HEK293 (cell line): ENCODE measurements at regions not wholly inside any gene's neighbourhood (a gene's known extent, or its start where the extent isn't known, plus 50 kb on each side); places are given as distances from the start of the nearest gene placed in this dataset.
A peak's percentile ranks its signal among the peaks of the same experiment; 100 is the strongest.

Source experiments
- EGR2 ChIP-seq: fragments of 450-650 bp; formaldehyde crosslinking; IDR thresholded peaks from 2 replicates; pipeline ENCODE4 v1.5.1; 2016; ENCODE audit warnings: low read depth, missing biosample characterization, missing genetic modification characterization
- HOXC10 ChIP-seq: sonication (generic); formaldehyde crosslinking; IDR thresholded peaks from 2 replicates; pipeline ENCODE4 v1.8.1; 2023; ENCODE audit warnings: mild to moderate bottlenecking, missing genetic modification reagents
- REPIN1 ChIP-seq: fragments of 450-650 bp; formaldehyde crosslinking; IDR thresholded peaks from 2 replicates; pipeline ENCODE4 v1.5.1; 2017; ENCODE audit warnings: missing biosample characterization, missing genetic modification characterization, low read depth
- SALL2 ChIP-seq: fragments of 450-650 bp; formaldehyde crosslinking; IDR thresholded peaks from 2 replicates; pipeline ENCODE4 v1.5.0; 2017; ENCODE audit warnings: missing biosample characterization, mild to moderate bottlenecking, missing genetic modification characterization, borderline replicate concordance
- WT1 ChIP-seq: fragments of 450-650 bp; formaldehyde crosslinking; IDR thresholded peaks from 2 replicates; pipeline ENCODE4 v1.5.1; 2016; ENCODE audit warnings: missing biosample characterization, missing genetic modification characterization
- ZBTB21 ChIP-seq: fragments of 450-650 bp; formaldehyde crosslinking; IDR thresholded peaks from 2 replicates; pipeline ENCODE4 v1.5.1; 2017; ENCODE audit warnings: missing biosample characterization, missing genetic modification characterization
- ZEB2 ChIP-seq: fragments of 450-650 bp; formaldehyde crosslinking; IDR thresholded peaks from 2 replicates; pipeline ENCODE4 v1.5.1; 2016; ENCODE audit warnings: missing biosample characterization, missing genetic modification characterization
- ZFP41 ChIP-seq: fragments of 450-650 bp; formaldehyde crosslinking; IDR thresholded peaks from 2 replicates; pipeline ENCODE4 v1.5.1; 2016; ENCODE audit warnings: missing biosample characterization, missing genetic modification characterization, borderline replicate concordance
- ZNF112 ChIP-seq: fragments of 450-650 bp; formaldehyde crosslinking; IDR thresholded peaks from 2 replicates; pipeline ENCODE4 v1.5.0; 2017; ENCODE audit warnings: missing biosample characterization, missing genetic modification characterization
- ZNF133 ChIP-seq: fragments of 450-650 bp; formaldehyde crosslinking; IDR thresholded peaks from 2 replicates; pipeline ENCODE4 v1.5.1; 2016; ENCODE audit warnings: missing biosample characterization, missing genetic modification characterization
- ZNF146 ChIP-seq: fragments of 450-650 bp; formaldehyde crosslinking; IDR thresholded peaks from 2 replicates; pipeline ENCODE4 v1.5.1; 2016; ENCODE audit warnings: missing biosample characterization, missing genetic modification characterization
- ZNF155 ChIP-seq: fragments of 450-650 bp; formaldehyde crosslinking; IDR thresholded peaks from 2 replicates; pipeline ENCODE4 v1.5.1; 2016; ENCODE audit warnings: missing biosample characterization, missing genetic modification characterization
- ZNF16 ChIP-seq: fragments of 450-650 bp; formaldehyde crosslinking; IDR thresholded peaks from 2 replicates; pipeline ENCODE4 v1.5.1; 2016; ENCODE audit warnings: low read depth, missing biosample characterization, missing genetic modification characterization
- ZNF19 ChIP-seq: fragments of 450-650 bp; formaldehyde crosslinking; IDR thresholded peaks from 2 replicates; pipeline ENCODE4; 2016; ENCODE audit warnings: missing biosample characterization, missing genetic modification characterization, low read depth
- ZNF23 ChIP-seq: fragments of 450-650 bp; formaldehyde crosslinking; IDR thresholded peaks from 2 replicates; pipeline ENCODE4 v1.5.1; 2016; ENCODE audit warnings: missing biosample characterization, missing genetic modification characterization, borderline replicate concordance
- ZNF24 ChIP-seq: fragments of 450-650 bp; formaldehyde crosslinking; IDR thresholded peaks from 2 replicates; pipeline ENCODE4 v1.5.1; 2016; ENCODE audit warnings: missing biosample characterization, missing genetic modification characterization
- ZNF302 ChIP-seq: fragments of 450-650 bp; formaldehyde crosslinking; IDR thresholded peaks from 2 replicates; pipeline ENCODE4 v1.5.1; 2016; ENCODE audit warnings: missing biosample characterization, missing genetic modification characterization, low read depth
- ZNF350 ChIP-seq: fragments of 450-650 bp; formaldehyde crosslinking; IDR thresholded peaks from 2 replicates; pipeline ENCODE4 v1.5.0; 2017; ENCODE audit warnings: missing biosample characterization, mild to moderate bottlenecking, missing genetic modification characterization
- ZNF433 ChIP-seq: fragments of 450-650 bp; formaldehyde crosslinking; IDR thresholded peaks from 2 replicates; pipeline ENCODE4 v1.5.1; 2016; ENCODE audit warnings: missing biosample characterization, missing genetic modification characterization, low read depth
- ZNF510 ChIP-seq: fragments of 450-650 bp; formaldehyde crosslinking; IDR thresholded peaks from 2 replicates; pipeline ENCODE4 v1.5.1; 2018; ENCODE audit warnings: mild to moderate bottlenecking, missing genetic modification characterization, missing biosample characterization; ENCODE audit not compliant: insufficient replicate concordance
- ZNF521 ChIP-seq: fragments of 450-650 bp; formaldehyde crosslinking; IDR thresholded peaks from 2 replicates; pipeline ENCODE4 v1.5.1; 2017; ENCODE audit warnings: missing biosample characterization, mild to moderate bottlenecking, missing genetic modification characterization
- ZNF571 ChIP-seq: fragments of 450-650 bp; formaldehyde crosslinking; IDR thresholded peaks from 2 replicates; pipeline ENCODE4 v1.5.0; 2017; ENCODE audit warnings: missing biosample characterization, missing genetic modification characterization
- ZNF600 ChIP-seq: fragments of 450-650 bp; formaldehyde crosslinking; IDR thresholded peaks from 2 replicates; pipeline ENCODE4 v1.5.1; 2016; ENCODE audit warnings: missing biosample characterization, missing genetic modification characterization
- ZNF623 ChIP-seq: fragments of 450-650 bp; formaldehyde crosslinking; IDR thresholded peaks from 2 replicates; pipeline ENCODE4 v1.5.1; 2016; ENCODE audit warnings: missing biosample characterization, missing genetic modification characterization
- ZNF624 ChIP-seq: fragments of 450-650 bp; formaldehyde crosslinking; IDR thresholded peaks from 2 replicates; pipeline ENCODE4 v1.5.1; 2017; ENCODE audit warnings: missing biosample characterization, missing genetic modification characterization
- ZNF776 ChIP-seq: fragments of 450-650 bp; formaldehyde crosslinking; IDR thresholded peaks from 2 replicates; pipeline ENCODE4 v1.5.0; 2017; ENCODE audit warnings: missing biosample characterization, missing genetic modification characterization, borderline replicate concordance
- TF ChIP-seq, protein P1 (sequence below): fragments of 450-650 bp; formaldehyde crosslinking; IDR thresholded peaks from 2 replicates; pipeline ENCODE4 v1.5.1; 2016; ENCODE audit warnings: missing biosample characterization, missing genetic modification characterization
- TF ChIP-seq, protein P2 (sequence below): fragments of 450-650 bp; formaldehyde crosslinking; optimal IDR thresholded peaks from 2 replicates; pipeline ENCODE3; 2016; ENCODE audit warnings: missing biosample characterization, mild to moderate bottlenecking, missing genetic modification characterization
- TF ChIP-seq, protein P3 (sequence below): fragments of 450-650 bp; formaldehyde crosslinking; IDR thresholded peaks from 2 replicates; pipeline ENCODE4 v1.5.1; 2016; ENCODE audit warnings: missing biosample characterization, missing genetic modification characterization, borderline replicate concordance
- TF ChIP-seq, protein P4 (sequence below): fragments of 450-650 bp; formaldehyde crosslinking; IDR thresholded peaks from 2 replicates; pipeline ENCODE4 v1.5.1; 2017; ENCODE audit warnings: missing biosample characterization, missing genetic modification characterization
- TF ChIP-seq, protein P5 (sequence below): fragments of 450-650 bp; formaldehyde crosslinking; IDR thresholded peaks from 2 replicates; pipeline ENCODE4 v1.5.1; 2017; ENCODE audit warnings: missing biosample characterization, missing genetic modification characterization

DNA sequence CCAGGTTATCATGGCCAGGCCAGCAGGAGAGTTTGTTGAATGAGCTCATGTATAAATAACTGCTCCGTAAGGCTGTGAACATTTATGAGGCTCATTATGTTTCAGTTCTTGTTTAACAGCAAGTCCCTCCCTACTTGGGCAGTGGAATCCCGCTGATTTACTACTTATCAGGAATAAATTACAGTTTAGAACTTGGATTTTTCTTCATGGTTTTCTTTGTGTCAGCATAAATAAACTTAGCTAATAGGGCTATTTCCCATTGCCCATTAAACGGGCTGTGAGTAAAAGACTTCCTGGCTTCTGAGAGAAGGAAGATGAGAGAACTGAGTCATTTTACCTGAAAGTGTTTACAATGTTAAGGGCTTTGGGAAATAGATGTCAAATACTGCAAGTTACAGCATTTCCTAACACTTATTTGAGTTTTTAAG, 701.6 kb upstream of the ANKRD30A start (continued):
- TF ChIP-seq ZNF350: 0 out of 2 replicates have a peak, but pooled peaks have one; percentile 21
- no peak for TF ChIP-seq ZNF623 (tag by site-specific recombination)
- peak; percentile 82; the same call in 1 of the 2 replicates for TF ChIP-seq ZNF24 (tag by site-specific recombination)
- TF ChIP-seq EGR2 (tag by site-specific recombination): no peak
- peak; percentile 50; the same call in 1 of the 2 replicates for TF ChIP-seq ZNF19 (tag by site-specific recombination)
- TF ChIP-seq, protein P1, sequence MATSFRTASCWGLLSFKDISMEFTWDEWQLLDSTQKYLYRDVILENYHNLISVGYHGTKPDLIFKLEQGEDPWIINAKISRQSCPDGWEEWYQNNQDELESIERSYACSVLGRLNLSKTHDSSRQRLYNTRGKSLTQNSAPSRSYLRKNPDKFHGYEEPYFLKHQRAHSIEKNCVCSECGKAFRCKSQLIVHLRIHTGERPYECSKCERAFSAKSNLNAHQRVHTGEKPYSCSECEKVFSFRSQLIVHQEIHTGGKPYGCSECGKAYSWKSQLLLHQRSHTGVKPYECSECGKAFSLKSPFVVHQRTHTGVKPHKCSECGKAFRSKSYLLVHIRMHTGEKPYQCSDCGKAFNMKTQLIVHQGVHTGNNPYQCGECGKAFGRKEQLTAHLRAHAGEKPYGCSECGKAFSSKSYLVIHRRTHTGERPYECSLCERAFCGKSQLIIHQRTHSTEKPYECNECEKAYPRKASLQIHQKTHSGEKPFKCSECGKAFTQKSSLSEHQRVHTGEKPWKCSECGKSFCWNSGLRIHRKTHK (tag by site-specific recombination): no peak
- TF ChIP-seq ZNF776 (tag by site-specific recombination): no peak
- TF ChIP-seq HOXC10 (CRISPR knock-in tag): no peak
- peak; percentile 99 for TF ChIP-seq WT1 (tag by site-specific recombination)
- no peak for TF ChIP-seq ZNF510 (tag by site-specific recombination)
- TF ChIP-seq ZNF302: no peak
- no peak for TF ChIP-seq ZFP41 (tag by site-specific recombination)
- TF ChIP-seq ZNF16: no peak
- TF ChIP-seq, protein P2, sequence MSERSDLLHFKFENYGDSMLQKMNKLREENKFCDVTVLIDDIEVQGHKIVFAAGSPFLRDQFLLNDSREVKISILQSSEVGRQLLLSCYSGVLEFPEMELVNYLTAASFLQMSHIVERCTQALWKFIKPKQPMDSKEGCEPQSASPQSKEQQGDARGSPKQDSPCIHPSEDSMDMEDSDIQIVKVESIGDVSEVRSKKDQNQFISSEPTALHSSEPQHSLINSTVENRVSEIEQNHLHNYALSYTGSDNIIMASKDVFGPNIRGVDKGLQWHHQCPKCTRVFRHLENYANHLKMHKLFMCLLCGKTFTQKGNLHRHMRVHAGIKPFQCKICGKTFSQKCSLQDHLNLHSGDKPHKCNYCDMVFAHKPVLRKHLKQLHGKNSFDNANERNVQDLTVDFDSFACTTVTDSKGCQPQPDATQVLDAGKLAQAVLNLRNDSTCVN (tag by site-specific recombination): no peak
- TF ChIP-seq ZNF571 (tag by site-specific recombination): no peak
- TF ChIP-seq, protein P3, sequence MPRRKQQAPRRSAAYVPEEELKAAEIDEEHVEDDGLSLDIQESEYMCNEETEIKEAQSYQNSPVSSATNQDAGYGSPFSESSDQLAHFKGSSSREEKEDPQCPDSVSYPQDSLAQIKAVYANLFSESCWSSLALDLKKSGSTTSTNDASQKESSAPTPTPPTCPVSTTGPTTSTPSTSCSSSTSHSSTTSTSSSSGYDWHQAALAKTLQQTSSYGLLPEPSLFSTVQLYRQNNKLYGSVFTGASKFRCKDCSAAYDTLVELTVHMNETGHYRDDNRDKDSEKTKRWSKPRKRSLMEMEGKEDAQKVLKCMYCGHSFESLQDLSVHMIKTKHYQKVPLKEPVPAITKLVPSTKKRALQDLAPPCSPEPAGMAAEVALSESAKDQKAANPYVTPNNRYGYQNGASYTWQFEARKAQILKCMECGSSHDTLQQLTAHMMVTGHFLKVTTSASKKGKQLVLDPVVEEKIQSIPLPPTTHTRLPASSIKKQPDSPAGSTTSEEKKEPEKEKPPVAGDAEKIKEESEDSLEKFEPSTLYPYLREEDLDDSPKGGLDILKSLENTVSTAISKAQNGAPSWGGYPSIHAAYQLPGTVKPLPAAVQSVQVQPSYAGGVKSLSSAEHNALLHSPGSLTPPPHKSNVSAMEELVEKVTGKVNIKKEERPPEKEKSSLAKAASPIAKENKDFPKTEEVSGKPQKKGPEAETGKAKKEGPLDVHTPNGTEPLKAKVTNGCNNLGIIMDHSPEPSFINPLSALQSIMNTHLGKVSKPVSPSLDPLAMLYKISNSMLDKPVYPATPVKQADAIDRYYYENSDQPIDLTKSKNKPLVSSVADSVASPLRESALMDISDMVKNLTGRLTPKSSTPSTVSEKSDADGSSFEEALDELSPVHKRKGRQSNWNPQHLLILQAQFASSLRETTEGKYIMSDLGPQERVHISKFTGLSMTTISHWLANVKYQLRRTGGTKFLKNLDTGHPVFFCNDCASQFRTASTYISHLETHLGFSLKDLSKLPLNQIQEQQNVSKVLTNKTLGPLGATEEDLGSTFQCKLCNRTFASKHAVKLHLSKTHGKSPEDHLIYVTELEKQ (tag by site-specific recombination): peak; percentile 83
- TF ChIP-seq, protein P4, sequence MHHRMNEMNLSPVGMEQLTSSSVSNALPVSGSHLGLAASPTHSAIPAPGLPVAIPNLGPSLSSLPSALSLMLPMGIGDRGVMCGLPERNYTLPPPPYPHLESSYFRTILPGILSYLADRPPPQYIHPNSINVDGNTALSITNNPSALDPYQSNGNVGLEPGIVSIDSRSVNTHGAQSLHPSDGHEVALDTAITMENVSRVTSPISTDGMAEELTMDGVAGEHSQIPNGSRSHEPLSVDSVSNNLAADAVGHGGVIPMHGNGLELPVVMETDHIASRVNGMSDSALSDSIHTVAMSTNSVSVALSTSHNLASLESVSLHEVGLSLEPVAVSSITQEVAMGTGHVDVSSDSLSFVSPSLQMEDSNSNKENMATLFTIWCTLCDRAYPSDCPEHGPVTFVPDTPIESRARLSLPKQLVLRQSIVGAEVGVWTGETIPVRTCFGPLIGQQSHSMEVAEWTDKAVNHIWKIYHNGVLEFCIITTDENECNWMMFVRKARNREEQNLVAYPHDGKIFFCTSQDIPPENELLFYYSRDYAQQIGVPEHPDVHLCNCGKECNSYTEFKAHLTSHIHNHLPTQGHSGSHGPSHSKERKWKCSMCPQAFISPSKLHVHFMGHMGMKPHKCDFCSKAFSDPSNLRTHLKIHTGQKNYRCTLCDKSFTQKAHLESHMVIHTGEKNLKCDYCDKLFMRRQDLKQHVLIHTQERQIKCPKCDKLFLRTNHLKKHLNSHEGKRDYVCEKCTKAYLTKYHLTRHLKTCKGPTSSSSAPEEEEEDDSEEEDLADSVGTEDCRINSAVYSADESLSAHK: peak; percentile 94
- no peak for TF ChIP-seq ZNF624 (tag by site-specific recombination)
- no peak for TF ChIP-seq ZNF112 (tag by site-specific recombination)
- TF ChIP-seq, protein P5, sequence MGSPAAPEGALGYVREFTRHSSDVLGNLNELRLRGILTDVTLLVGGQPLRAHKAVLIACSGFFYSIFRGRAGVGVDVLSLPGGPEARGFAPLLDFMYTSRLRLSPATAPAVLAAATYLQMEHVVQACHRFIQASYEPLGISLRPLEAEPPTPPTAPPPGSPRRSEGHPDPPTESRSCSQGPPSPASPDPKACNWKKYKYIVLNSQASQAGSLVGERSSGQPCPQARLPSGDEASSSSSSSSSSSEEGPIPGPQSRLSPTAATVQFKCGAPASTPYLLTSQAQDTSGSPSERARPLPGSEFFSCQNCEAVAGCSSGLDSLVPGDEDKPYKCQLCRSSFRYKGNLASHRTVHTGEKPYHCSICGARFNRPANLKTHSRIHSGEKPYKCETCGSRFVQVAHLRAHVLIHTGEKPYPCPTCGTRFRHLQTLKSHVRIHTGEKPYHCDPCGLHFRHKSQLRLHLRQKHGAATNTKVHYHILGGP (tag by site-specific recombination): peak; percentile 58; the same call in 1 of the 2 replicates
- no peak for TF ChIP-seq ZNF23 (tag by site-specific recombination)
- TF ChIP-seq REPIN1 (tag by site-specific recombination): no peak
- TF ChIP-seq SALL2 (tag by site-specific recombination): no peak
- no peak for TF ChIP-seq ZNF155 (tag by site-specific recombination)
- TF ChIP-seq ZEB2 (tag by site-specific recombination): peak; percentile 89
- no peak for TF ChIP-seq ZNF600 (tag by site-specific recombination)
- TF ChIP-seq ZNF146 (tag by site-specific recombination): peak; percentile 71
- no peak for TF ChIP-seq ZNF433
- TF ChIP-seq ZNF521 (tag by site-specific recombination): no peak
- peak; percentile 59 for TF ChIP-seq ZBTB21 (tag by site-specific recombination)
- no peak for TF ChIP-seq ZNF133 (tag by site-specific recombination)
